IMR-90 (cell line): ENCODE measurements at regions not wholly inside any gene's neighbourhood (a gene's known extent, or its start where the extent isn't known, plus 50 kb on each side); places are given as distances from the start of the nearest gene placed in this dataset.

ENCODE experiments used
- CTCF ChIP-seq: conservative IDR thresholded peaks from 2 replicates; pipeline ENCODE4 v1.5.1; 2012; ENCODE audit warnings: mild to moderate bottlenecking, low read depth, low read length, improper control_type of control experiment
- ELK1 ChIP-seq: fragments of 150-350 bp; IDR thresholded peaks from 2 replicates; pipeline ENCODE4 v1.6.1; 2016; ENCODE audit warnings: low read depth, mild to moderate bottlenecking, low read length, moderate library complexity, borderline replicate concordance
- MAFK ChIP-seq: IDR thresholded peaks from 2 replicates; pipeline ENCODE4 v1.6.1; 2012; ENCODE audit warnings: low read depth, low read length, improper control_type of control experiment
- MXI1 ChIP-seq: IDR thresholded peaks from 2 replicates; pipeline ENCODE4 v1.6.1; 2012; ENCODE audit warnings: low read depth, mild to moderate bottlenecking, low read length, moderate library complexity, borderline replicate concordance
- POLR2A ChIP-seq: IDR thresholded peaks from 2 replicates; pipeline ENCODE4 v1.6.1; 2012; ENCODE audit warnings: mild to moderate bottlenecking, low read depth, low read length
- RAD21 ChIP-seq: IDR thresholded peaks from 2 replicates; pipeline ENCODE4 v1.6.1; 2012; ENCODE audit warnings: low read length, improper control_type of control experiment
- RCOR1 ChIP-seq: IDR thresholded peaks from 2 replicates; pipeline ENCODE4 v1.6.1; 2012; ENCODE audit warnings: mild to moderate bottlenecking, low read length, improper control_type of control experiment; ENCODE audit not compliant: insufficient replicate concordance
- SMC3 ChIP-seq: fragments of 150-350 bp; IDR thresholded peaks from 2 replicates; pipeline ENCODE4 v1.6.1; 2016; ENCODE audit warnings: low read depth, mild to moderate bottlenecking, antibody characterized with exemption, low read length, moderate library complexity

DNA sequence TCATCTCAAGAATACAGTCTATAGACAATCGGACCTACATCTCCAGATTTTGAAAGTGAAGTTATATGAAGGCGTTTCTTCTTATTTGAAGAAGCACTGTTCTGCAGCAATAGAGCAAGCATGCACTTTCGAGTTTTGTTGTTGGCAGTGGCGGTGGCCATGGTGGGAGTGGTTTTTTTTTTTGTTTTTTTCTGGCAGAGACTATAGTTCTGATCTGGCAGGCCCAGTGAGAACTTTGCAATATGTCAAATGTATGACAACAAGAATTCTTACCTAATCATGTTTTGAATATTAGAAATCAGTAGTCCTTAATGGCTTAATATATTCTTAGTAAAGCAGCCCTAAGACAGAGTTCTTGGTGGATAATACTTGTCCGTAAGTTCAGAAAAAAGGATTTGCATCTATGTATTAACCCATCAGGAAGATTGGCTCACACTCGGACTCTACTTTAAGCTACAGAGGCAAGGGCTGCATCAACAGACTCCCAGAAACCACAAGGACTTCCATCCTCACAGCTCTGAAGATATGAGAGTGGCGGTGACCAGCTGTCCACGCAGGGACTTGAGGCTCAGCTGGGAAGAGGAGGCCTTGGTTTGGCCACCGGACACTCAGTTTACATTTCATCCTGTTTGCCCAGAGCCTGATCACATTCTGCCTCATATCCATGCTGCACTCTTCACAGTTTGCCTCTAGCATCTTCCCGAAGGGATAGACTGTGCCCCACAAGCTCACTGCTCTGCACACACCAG, 124.1 kb upstream of the THBS1 start:
- TF ChIP-seq POLR2A (no peak), CTCF (no peak), MAFK (no peak), MXI1 (no peak), RCOR1 (no peak), ELK1 (no peak), RAD21 (no peak), SMC3 (no peak)
